ENCODE measurements at regions not wholly inside any gene's neighbourhood (a gene's known extent, or its start where the extent isn't known, plus 50 kb on each side); places are given as distances from the start of the nearest gene placed in this dataset.
"Not testable (repeated sequence)": the region's sequence is repeated elsewhere in the genome, so short reads cannot be mapped to it uniquely, and the experiment has no call there.

DNA sequence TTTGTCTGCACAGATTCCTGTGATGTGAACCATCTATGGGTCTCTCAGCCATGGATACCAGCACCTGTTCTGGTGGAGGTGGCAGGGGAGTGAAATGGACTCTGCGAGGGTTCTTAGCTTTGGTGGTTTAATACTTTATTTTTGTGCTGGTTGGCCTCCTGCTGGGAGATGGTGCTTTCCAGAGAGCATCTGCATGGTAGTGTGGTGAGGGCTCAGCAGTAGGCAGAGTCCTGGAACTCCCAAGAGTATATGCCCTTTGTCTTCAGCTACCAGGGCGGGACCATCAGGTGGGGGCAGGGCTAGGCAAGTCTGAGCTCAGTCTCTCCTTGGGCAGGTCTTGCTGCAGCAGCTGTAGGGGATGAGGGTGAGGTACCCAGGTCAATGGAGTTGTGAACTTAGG lies 97.5 kb upstream of the TRIM2 start:
- H3K27me3 Mint-ChIP-seq; H3K4me1 Mint-ChIP-seq (ENCODE audit: low read depth); H3K4me3 Mint-ChIP-seq; H3K27ac Mint-ChIP-seq; intact Hi-C loops (cut with micrococcal nuclease); H3K9me3 Mint-ChIP-seq; H3K36me3 Mint-ChIP-seq (ENCODE audit: low read depth): not testable (repeated sequence)

DNA sequence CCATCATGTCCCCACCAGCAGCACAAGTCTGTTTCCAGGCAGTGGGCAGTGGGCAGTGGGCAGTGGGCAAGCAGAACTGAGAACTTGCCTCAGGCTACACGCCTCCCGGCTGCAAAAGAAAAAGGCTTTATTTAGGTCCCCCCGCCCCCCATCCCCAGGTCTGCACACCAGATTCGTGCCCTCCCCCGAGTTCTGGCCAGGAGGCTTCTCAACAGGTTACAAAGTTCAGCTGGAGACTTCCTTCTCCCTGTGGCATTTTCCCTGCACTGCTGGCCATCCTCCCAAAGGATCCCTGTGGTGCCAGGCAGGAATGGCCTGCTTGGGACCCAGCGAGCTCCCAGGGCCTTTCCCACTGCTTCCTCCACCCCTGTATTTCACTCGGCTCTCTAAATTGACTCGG lies 97.0 kb upstream of the TRIM2 start:
- Mint-ChIP-seq H3K27me3 (peaks cover 7% of the 10 kb centered on the region), H3K4me1 (ENCODE audit: low read depth) (no peaks in the 10 kb centered on the region), H3K4me3 (no peak overlapping the region), H3K27ac (no peak overlapping the region), H3K9me3 (no peaks in the 10 kb centered on the region), H3K36me3 (ENCODE audit: low read depth) (no peaks in the 10 kb centered on the region)
- intact Hi-C loops (cut with micrococcal nuclease): no loop called here

DNA sequence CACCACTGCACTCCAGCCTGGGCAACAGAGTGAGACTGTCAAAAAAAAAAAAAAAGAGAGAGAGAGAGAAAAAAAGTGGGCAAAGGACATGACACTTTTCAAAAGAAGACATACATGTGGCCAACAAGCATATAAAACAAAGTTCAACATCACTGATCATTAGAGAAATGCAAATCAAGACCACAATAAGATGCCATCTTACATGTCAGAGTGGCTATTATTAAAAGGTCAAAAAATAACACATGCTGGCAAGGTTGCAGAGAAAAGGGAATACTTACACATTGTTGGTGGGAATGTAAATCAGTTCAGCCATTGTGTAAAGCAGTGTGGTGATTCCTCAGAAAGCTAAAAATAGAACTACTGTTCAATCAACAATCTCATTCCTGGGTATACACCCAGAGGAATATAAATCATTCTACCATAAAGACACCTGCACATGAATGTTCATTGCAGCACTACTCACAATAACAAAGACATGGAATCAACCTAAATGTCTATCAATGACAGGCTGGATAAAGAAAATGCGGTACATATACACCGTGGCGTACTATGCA lies 94.9 kb upstream of the TRIM2 start:
- Mint-ChIP-seq H3K27ac (no peak overlapping the region), H3K9me3 (no peaks in the 10 kb centered on the region), H3K36me3 (ENCODE audit: low read depth) (no peaks in the 10 kb centered on the region), H3K27me3 (no peaks in the 10 kb centered on the region), H3K4me3 (no peak overlapping the region), H3K4me1 (ENCODE audit: low read depth) (no peaks in the 10 kb centered on the region)
- intact Hi-C loops (cut with micrococcal nuclease): no loop called here

DNA sequence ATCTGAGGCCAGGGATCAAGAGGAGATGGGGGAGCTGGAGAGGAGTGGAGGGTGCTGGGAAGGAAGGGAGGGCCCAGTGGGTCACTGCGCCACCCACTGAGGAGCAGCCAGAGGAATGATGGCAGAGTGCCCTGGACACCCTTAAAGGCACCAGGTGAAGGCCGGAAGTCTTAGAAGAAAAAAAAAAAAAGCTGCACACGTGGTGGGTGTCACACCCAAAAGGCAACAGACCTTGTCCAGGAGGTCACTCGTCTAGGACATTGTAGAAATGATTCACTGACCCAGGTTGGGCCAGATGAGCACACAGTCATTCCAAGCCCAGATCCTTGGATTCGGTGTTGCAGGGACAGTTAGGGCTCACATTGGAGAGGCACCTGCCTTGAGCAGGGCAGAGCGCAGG lies 93.5 kb upstream of the TRIM2 start:
- Mint-ChIP-seq H3K36me3 (ENCODE audit: low read depth) (no peaks in the 10 kb centered on the region), H3K27me3 (no peaks in the 10 kb centered on the region), H3K27ac (no peak overlapping the region), H3K4me3 (no peak overlapping the region), H3K9me3 (no peaks in the 10 kb centered on the region), H3K4me1 (ENCODE audit: low read depth) (no peaks in the 10 kb centered on the region)
- intact Hi-C loops (cut with micrococcal nuclease): no loop called here

DNA sequence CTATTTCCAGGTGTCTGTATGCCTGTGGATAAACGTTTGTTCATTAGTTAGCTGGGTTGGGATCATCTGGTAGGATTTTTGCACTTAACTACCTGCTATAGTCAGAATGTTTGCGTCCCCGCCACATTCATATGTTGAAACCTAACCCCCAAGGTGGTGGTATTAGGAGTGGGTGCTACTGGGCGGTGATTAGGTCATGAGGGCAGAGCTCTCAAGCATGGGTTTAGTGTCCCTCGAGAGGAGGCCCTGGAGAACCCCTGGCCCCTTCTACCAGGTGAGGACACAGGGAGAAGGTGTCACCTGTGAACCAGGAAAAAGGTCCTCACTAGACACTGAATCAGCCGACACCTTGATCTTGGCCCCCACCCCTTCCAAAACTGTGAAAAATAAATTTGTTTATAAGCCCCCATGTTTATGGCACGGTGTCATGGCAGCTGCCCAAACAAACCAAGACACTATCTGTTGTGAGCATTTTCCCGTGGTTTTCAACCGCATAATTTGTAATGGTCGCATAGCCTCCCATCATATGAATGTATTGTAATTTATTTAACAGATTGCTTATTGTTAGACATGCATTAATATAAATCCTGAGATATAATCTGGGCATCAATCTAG lies 92.7 kb upstream of the TRIM2 start:
- no peak overlapping the region for H3K4me3 Mint-ChIP-seq
- intact Hi-C loops (cut with micrococcal nuclease): no loop called here
- no peaks in the 10 kb centered on the region for H3K27me3 Mint-ChIP-seq
- no peaks in the 10 kb centered on the region for H3K4me1 Mint-ChIP-seq (ENCODE audit: low read depth)
- no peaks in the 10 kb centered on the region for H3K36me3 Mint-ChIP-seq (ENCODE audit: low read depth)
- no peak overlapping the region for H3K27ac Mint-ChIP-seq
- no peaks in the 10 kb centered on the region for H3K9me3 Mint-ChIP-seq

DNA sequence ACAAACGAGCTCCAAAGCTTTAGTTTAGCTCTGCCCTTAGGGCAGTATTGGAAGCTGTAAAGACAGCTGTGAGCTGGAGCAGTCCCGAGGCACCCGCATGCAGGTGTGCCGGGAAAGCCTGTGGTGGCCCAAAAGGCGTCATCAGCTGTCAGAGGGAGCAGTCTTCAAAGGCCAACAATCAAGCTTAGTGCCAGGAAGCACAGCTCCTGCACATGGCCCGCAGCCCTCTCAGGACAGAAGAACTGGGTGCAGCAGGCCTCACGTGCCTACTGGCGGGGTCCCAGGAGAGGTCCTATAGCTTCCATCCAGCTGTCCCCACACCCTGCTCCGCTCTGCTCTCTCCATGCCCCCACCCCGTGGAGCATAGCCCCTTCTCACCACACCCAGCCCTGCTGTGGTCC lies 92.2 kb upstream of the TRIM2 start:
- H3K9me3 Mint-ChIP-seq: no peaks in the 10 kb centered on the region
- H3K27me3 Mint-ChIP-seq: no peaks in the 10 kb centered on the region
- no peaks in the 10 kb centered on the region for H3K36me3 Mint-ChIP-seq (ENCODE audit: low read depth)
- no peak overlapping the region for H3K27ac Mint-ChIP-seq
- no peaks in the 10 kb centered on the region for H3K4me1 Mint-ChIP-seq (ENCODE audit: low read depth)
- intact Hi-C loops (cut with micrococcal nuclease): no loop called here
- H3K4me3 Mint-ChIP-seq: no peak overlapping the region

DNA sequence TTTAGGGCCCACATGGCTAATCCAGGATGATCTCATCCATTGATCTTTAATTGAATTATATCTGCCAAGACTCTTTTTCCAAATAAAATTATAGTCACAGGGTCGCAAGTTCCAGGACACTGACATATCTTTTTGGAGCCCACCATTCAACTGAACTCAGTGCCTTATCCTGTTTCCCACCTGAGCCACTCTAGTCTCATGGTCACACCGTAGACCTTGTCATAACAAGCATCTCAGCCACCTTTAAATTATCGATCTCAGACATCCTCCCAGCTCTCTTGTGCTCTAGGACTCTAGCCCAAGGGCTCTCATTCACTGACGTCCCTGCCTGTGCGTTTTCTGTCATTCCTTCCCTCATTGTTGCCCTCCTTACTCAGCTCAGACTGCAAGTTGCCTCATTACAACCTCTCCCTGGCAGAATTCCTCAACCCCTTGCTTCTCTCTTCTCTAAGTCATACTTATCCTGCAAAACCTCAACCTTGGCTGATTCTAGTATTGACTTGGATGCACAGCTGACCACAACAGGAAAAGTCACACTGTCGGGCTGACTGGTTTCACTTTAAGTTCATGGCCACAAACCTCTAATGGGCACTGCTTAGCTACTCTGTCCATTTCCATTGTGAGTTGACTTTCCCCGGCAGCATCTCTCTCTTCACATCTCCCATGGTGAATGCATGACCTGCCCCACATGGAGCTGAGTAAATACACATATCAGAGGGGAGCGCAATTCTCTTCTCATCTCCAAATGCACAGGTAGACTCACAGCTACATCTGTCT lies 91.0 kb upstream of the TRIM2 start:
- intact Hi-C loops (cut with micrococcal nuclease): no loop called here
- Mint-ChIP-seq H3K36me3 (ENCODE audit: low read depth) (no peaks in the 10 kb centered on the region), H3K9me3 (no peaks in the 10 kb centered on the region)

DNA sequence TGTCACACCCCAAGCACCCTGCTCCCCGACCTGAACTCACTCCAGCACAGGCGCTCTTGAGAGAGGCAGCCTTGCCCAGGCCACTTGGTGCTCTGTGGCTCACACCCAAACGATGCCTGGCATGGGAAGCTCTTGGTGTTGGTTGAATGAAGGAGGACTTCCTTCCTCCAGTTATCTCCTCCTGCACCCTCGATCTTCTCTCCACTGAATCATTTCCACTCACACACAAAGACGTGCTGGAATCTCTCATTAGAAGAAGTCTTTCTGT lies 90.5 kb upstream of the TRIM2 start:
- H3K27ac Mint-ChIP-seq: no peak overlapping the region
- H3K27me3 Mint-ChIP-seq: no peaks in the 10 kb centered on the region
- intact Hi-C loops (cut with micrococcal nuclease): no loop called here
- H3K4me1 Mint-ChIP-seq (ENCODE audit: low read depth): no peaks in the 10 kb centered on the region
- no peaks in the 10 kb centered on the region for H3K9me3 Mint-ChIP-seq
- no peaks in the 10 kb centered on the region for H3K36me3 Mint-ChIP-seq (ENCODE audit: low read depth)
- H3K4me3 Mint-ChIP-seq: no peak overlapping the region

More for the DNA sequence above, 91.0 kb upstream of the TRIM2 start:
- H3K4me1 Mint-ChIP-seq (ENCODE audit: low read depth): no peaks in the 10 kb centered on the region
- no peaks in the 10 kb centered on the region for H3K27me3 Mint-ChIP-seq
- H3K4me3 Mint-ChIP-seq: no peak overlapping the region
- H3K27ac Mint-ChIP-seq: no peak overlapping the region

DNA sequence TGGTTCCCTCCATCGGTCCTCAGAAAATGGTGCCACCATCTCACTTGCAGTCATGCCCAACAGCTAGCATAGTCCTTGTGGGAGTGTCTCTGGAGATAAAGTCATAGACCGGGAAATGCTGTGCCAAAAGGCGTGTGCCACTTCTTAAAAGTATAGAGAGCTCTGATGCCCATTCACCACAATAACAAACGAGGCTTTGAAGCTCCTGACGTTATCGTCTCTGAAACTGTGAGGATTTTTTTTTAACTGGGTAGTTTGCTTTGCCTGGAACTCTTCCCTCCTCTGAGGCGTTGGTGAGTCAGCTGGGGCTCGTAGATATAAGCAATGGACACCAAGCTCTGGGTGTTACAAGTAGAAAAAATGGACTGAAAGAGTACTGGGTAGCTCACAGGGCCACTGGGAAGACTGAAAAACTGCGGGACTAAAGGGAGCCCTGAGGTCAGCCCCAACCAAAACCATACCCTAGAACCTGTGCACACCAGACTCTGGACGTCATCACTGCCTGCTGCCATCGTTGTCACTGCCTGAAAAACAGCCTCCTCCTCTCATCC lies 89.4 kb upstream of the TRIM2 start:
- no peaks in the 10 kb centered on the region for H3K9me3 Mint-ChIP-seq
- no peaks in the 10 kb centered on the region for H3K4me1 Mint-ChIP-seq (ENCODE audit: low read depth)
- no peaks in the 10 kb centered on the region for H3K36me3 Mint-ChIP-seq (ENCODE audit: low read depth)
- no peak overlapping the region for H3K27ac Mint-ChIP-seq
- no peak overlapping the region for H3K4me3 Mint-ChIP-seq
- H3K27me3 Mint-ChIP-seq: no peaks in the 10 kb centered on the region
- intact Hi-C loops (cut with micrococcal nuclease): no loop called here

DNA sequence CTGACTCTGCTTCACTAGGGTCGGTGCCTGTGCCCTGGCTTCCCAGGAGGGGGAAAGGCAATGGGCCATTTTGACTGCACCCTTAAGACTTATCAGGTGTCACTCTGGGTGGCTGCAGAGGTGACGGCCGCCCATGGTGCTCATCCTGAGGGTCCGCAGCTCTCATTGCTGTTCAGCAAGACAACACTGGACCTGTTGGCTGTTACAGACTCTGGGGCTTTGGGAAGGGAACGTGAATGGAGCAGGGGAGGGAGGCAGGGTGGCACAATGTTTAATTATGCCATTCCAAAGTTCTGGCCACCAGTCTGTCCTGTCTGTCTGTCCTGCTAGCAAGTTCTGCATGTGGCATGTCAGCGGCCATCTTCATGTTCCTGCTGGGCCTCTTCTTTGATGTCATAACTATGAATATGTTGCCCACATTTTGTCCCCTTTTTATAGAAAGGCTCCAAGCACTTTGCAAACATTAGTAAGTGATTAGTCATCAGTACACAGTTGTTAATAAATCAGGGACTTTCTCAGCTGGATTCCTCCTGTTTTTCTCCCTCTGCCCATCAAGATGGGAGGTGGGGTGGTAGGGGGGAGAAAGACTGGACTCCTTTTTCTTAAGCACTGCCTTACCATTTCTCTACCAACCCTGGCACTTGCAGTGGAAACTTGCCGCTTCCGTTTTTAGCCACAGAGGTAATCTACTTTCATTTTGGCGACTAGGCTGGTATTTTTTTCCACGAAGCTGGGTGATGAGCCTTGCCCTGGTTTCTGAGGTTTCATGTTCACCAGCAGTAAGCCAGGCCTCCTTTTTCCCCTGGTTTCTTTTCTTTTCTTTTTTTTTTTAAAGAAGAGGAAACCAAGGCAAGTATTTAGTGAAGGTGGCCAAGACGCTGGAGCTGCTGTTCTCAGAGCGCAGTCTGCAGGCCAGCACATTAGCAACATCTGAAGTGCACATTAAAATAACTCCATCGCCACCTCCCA lies 88.6 kb upstream of the TRIM2 start:
- H3K4me1 Mint-ChIP-seq (ENCODE audit: low read depth): no peaks in the 10 kb centered on the region
- H3K27ac Mint-ChIP-seq: no peak overlapping the region
- H3K36me3 Mint-ChIP-seq (ENCODE audit: low read depth): no peaks in the 10 kb centered on the region
- intact Hi-C loops (cut with micrococcal nuclease): no loop called here
- no peaks in the 10 kb centered on the region for H3K27me3 Mint-ChIP-seq
- H3K9me3 Mint-ChIP-seq: no peaks in the 10 kb centered on the region
- peak overlapping the region; percentile 49 for H3K4me3 Mint-ChIP-seq

DNA sequence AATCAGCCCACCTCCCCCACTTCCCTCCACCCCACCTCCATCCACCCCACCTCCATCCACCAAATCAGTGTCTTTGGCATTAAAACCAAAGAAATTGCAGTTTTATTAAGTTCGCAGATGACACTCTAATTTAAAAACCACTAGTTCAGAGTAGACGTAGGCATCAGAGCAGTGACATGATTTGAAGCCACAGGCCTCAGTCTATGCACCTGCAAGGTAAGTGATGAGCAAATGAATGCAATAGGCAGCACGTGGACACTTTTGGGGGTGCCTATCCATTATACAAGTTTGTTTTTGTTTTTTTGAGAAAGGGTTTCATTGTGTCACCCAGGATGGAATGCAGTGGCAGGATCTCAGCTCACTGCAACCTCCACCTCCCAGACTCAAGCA lies 88.0 kb upstream of the TRIM2 start:
- Mint-ChIP-seq H3K4me3 (peak overlapping the region; percentile 49), H3K36me3 (ENCODE audit: low read depth) (no peaks in the 10 kb centered on the region), H3K4me1 (ENCODE audit: low read depth) (no peaks in the 10 kb centered on the region), H3K27me3 (no peaks in the 10 kb centered on the region), H3K9me3 (no peaks in the 10 kb centered on the region), H3K27ac (no peak overlapping the region)
- intact Hi-C loops (cut with micrococcal nuclease): no loop called here

DNA sequence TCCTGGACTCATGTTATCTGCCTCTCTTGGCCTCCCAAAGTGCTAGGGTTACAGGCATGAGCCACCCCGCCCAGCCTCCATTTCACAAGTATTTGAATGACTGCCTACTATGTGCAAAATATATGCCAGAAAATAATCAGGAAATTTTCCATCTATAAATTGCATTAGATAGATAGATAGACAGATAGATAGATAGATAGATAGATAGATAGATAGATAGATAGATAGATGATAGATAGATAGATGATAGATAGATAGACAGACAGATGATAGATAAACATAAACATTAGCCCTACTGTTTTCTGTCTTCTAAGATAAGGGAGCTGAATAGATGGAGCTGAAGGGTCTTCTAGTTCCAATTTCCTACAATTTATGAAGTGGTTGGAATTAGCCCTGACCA lies 87.4 kb upstream of the TRIM2 start:
- Mint-ChIP-seq H3K27ac (no peak overlapping the region), H3K4me3 (no peak overlapping the region), H3K36me3 (ENCODE audit: low read depth) (no peaks in the 10 kb centered on the region), H3K4me1 (ENCODE audit: low read depth) (no peaks in the 10 kb centered on the region), H3K27me3 (no peaks in the 10 kb centered on the region), H3K9me3 (no peaks in the 10 kb centered on the region)
- intact Hi-C loops (cut with micrococcal nuclease): no loop called here

DNA sequence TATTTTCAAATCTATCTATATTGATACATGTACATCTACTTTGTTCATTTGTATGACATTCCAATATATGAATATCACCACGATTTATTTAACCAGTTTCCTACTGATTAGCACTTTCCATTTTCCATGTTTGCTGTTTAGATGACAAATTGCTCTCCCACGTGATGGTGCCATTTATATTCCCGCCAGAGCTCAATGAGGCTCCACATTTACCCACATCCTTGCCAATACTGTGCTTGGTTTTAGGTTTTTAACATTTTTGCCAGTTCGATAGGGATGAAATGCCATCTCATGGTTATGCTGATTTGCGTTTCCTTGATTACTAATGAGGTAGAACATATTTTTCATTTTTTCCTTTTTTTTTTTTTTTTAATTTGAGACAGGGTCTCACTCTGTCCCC lies 86.7 kb upstream of the TRIM2 start:
- Mint-ChIP-seq H3K4me1 (ENCODE audit: low read depth) (no peaks in the 10 kb centered on the region), H3K27me3 (no peaks in the 10 kb centered on the region), H3K4me3 (no peak overlapping the region), H3K27ac (no peak overlapping the region), H3K9me3 (no peaks in the 10 kb centered on the region), H3K36me3 (ENCODE audit: low read depth) (no peaks in the 10 kb centered on the region)
- intact Hi-C loops (cut with micrococcal nuclease): no loop called here

DNA sequence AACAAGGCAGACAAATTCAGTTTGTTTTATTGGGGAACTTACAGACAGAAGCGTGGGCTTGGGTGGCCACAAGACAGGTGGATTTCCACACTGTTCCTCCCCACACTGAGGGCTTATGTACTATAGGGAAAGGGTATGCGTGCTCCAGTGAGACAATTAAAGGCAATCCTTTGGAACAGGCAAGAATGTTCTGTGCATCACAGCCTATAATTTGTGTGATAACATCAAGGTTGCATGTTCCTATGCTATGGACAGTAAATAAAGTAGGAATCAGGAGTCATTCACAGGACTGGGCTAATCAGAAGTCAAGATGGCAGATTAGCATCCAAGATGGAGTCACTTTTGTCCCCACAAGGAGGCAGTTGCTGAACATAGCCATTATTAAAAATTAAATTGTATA lies 84.6 kb upstream of the TRIM2 start:
- H3K4me1 Mint-ChIP-seq (ENCODE audit: low read depth): no peaks in the 10 kb centered on the region
- H3K4me3 Mint-ChIP-seq: no peak overlapping the region
- H3K36me3 Mint-ChIP-seq (ENCODE audit: low read depth): no peaks in the 10 kb centered on the region
- intact Hi-C loops (cut with micrococcal nuclease): no loop called here
- H3K9me3 Mint-ChIP-seq: no peaks in the 10 kb centered on the region
- H3K27ac Mint-ChIP-seq: no peak overlapping the region
- H3K27me3 Mint-ChIP-seq: no peaks in the 10 kb centered on the region
